WTC11 (cell line): ENCODE measurements at regions not wholly inside any gene's neighbourhood (a gene's known extent, or its start where the extent isn't known, plus 50 kb on each side); places are given as distances from the start of the nearest gene placed in this dataset.

Source experiments
- ATAC-seq: fragments of 200-7000 bp; cut with Tn5 transposase; 2 replicates; pipeline ENCODE4 v1.10.0; 2021; ENCODE audit warnings: mild to moderate bottlenecking, moderate library complexity
- CTCF ChIA-PET: fragments of 300-600 bp; sonication (Branson Sonifier 250); formaldehyde crosslinking; loops from one replicate; lab custom pipeline; 2021; ENCODE audit warnings: antibody characterized with exemption; lab: Charles Lee
- POLR2A ChIA-PET: fragments of 350-600 bp; sonication (Branson Sonifier 250); formaldehyde crosslinking; loops from one replicate; lab custom pipeline; 2021; ENCODE audit warnings: antibody characterized with exemption; lab: Charles Lee
- DNase-seq: peaks from one replicate; pipeline ENCODE4 v3.0.0; 2021; ENCODE audit warnings: low spot score
- H3K27ac Mint-ChIP-seq: 2 replicates; pipeline ENCODE4 v1.8.0; 2021; ENCODE audit warnings: mixed read lengths
- H3K27me3 Mint-ChIP-seq: 2 replicates; pipeline ENCODE4 v1.8.0; 2021; ENCODE audit warnings: low read depth, mild to moderate bottlenecking, moderate library complexity, mixed read lengths
- H3K36me3 Mint-ChIP-seq: 2 replicates; pipeline ENCODE4 v1.8.0; 2021; ENCODE audit warnings: mixed read lengths
- H3K4me1 Mint-ChIP-seq: 2 replicates; pipeline ENCODE4 v1.8.0; 2022; ENCODE audit warnings: mixed read lengths
- H3K4me3 Mint-ChIP-seq: 2 replicates; pipeline ENCODE4 v1.8.0; 2021; ENCODE audit warnings: mild to moderate bottlenecking, moderate library complexity, mixed read lengths
- H3K9me3 Mint-ChIP-seq: 2 replicates; pipeline ENCODE4 v1.8.0; 2021; ENCODE audit warnings: mixed read lengths
- EMX1 ChIP-seq: fragments of 250-450 bp; sonication (Bioruptor Pico); IDR thresholded peaks from 2 replicates; pipeline ENCODE4 v1.8.0; 2021; ENCODE audit warnings: mild to moderate bottlenecking
- GABPB1 ChIP-seq: sonication (generic); formaldehyde crosslinking; IDR thresholded peaks from 2 replicates; pipeline ENCODE4 v1.8.1; 2023; ENCODE audit warnings: mild to moderate bottlenecking, missing genetic modification reagents
- IRF2 ChIP-seq: sonication (generic); formaldehyde crosslinking; IDR thresholded peaks from 2 replicates; pipeline ENCODE4 v1.8.0; 2022; ENCODE audit warnings: low read depth, missing genetic modification reagents, borderline replicate concordance
- NFYB ChIP-seq: sonication (generic); formaldehyde crosslinking; conservative IDR thresholded peaks from 2 replicates; pipeline ENCODE4 v1.8.0; 2022; ENCODE audit warnings: low read depth, missing genetic modification reagents
- NR1H2 ChIP-seq: sonication (generic); formaldehyde crosslinking; IDR thresholded peaks from 2 replicates; pipeline ENCODE4 v1.9.0; 2021; ENCODE audit warnings: mild to moderate bottlenecking, moderate library complexity, missing genetic modification reagents
- NR2C2 ChIP-seq: sonication (generic); formaldehyde crosslinking; IDR thresholded peaks from 2 replicates; pipeline ENCODE4 v1.8.0; 2022; ENCODE audit warnings: mild to moderate bottlenecking, missing genetic modification reagents
- RELA ChIP-seq: sonication (generic); formaldehyde crosslinking; IDR thresholded peaks from 2 replicates; pipeline ENCODE4 v1.8.1; 2022; ENCODE audit warnings: missing genetic modification reagents, mild to moderate bottlenecking, borderline replicate concordance
- RORB ChIP-seq: fragments of 250-450 bp; sonication (Bioruptor Pico); IDR thresholded peaks from 2 replicates; pipeline ENCODE4 v1.9.0; 2021; ENCODE audit warnings: mild to moderate bottlenecking
- TEAD4 ChIP-seq: sonication (generic); formaldehyde crosslinking; IDR thresholded peaks from 2 replicates; pipeline ENCODE4 v1.8.0; 2022; ENCODE audit warnings: mild to moderate bottlenecking, missing genetic modification reagents
- ZNF416 ChIP-seq: fragments of 250-450 bp; sonication (Bioruptor Pico); IDR thresholded peaks from 2 replicates; pipeline ENCODE4 v1.9.0; 2021; ENCODE audit warnings: mild to moderate bottlenecking, inconsistent platforms
- TF ChIP-seq, protein P1 (sequence below): fragments of 250-450 bp; sonication (Bioruptor Pico); IDR thresholded peaks from 2 replicates; pipeline ENCODE4 v2.1.2; 2022; ENCODE audit warnings: mild to moderate bottlenecking, moderate library complexity
- TF ChIP-seq, protein P2 (sequence below): sonication (generic); formaldehyde crosslinking; IDR thresholded peaks from 2 replicates; pipeline ENCODE4 v1.8.1; 2022; ENCODE audit warnings: mild to moderate bottlenecking, missing genetic modification reagents, moderate library complexity, borderline replicate concordance
- TF ChIP-seq, protein P3 (sequence below): sonication (generic); formaldehyde crosslinking; IDR thresholded peaks from 2 replicates; pipeline ENCODE4 v1.8.1; 2022; ENCODE audit warnings: low read depth, mild to moderate bottlenecking, moderate library complexity, missing genetic modification reagents, borderline replicate concordance
- TF ChIP-seq, protein P4 (sequence below): sonication (generic); formaldehyde crosslinking; IDR thresholded peaks from 2 replicates; pipeline ENCODE4 v1.8.1; 2023; ENCODE audit warnings: mild to moderate bottlenecking, moderate library complexity, missing genetic modification reagents
- TF ChIP-seq, protein P5 (sequence below): sonication (generic); formaldehyde crosslinking; IDR thresholded peaks from 2 replicates; pipeline ENCODE4 v1.8.1; 2023; ENCODE audit warnings: mild to moderate bottlenecking, missing genetic modification reagents, borderline replicate concordance
- TF ChIP-seq, protein P6 (sequence below): sonication (generic); formaldehyde crosslinking; IDR thresholded peaks from 2 replicates; pipeline ENCODE4 v1.8.1; 2022; ENCODE audit warnings: missing genetic modification reagents, borderline replicate concordance
- TF ChIP-seq, protein P7 (sequence below): fragments of 250-450 bp; sonication (Bioruptor Pico); IDR thresholded peaks from 2 replicates; pipeline ENCODE4 v1.9.0; 2021; ENCODE audit warnings: mild to moderate bottlenecking, borderline replicate concordance

DNA sequence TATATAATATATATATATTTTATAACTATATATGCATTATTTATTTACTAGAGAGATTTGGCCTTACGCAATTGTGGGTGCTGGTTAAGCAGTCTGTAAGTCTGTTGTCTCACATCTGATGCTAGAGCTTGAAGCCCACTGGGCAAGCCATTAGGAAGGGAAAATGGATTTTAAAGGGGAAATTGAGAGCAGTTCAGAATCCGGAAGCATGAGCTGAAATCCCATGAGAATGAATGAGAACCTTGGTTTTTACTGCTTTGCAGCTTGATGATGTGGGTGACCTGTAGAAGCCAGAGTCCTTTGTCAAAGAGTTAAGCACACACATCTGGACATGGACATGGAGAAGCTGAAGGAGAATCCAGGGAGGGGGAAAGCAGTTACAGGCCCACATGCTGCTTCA is 220.8 kb upstream of the DAB1 start:
- ATAC-seq (no peak), DNase-seq (no peak)
- H3K9me3 Mint-ChIP-seq = no peaks in the 10 kb centered on the region
- H3K4me3 Mint-ChIP-seq = no peak overlapping the region
- TF ChIP-seq RORB (CRISPR knock-in tag) (no peak), EMX1 (CRISPR knock-in tag) (no peak), TEAD4 (CRISPR knock-in tag) (no peak), RELA (CRISPR knock-in tag) (no peak), NFYB (no peak), NR1H2 (CRISPR knock-in tag) (no peak), IRF2 (CRISPR knock-in tag) (no peak), NR2C2 (no peak), ZNF416 (no peak), GABPB1 (CRISPR knock-in tag) (no peak)
- TF ChIP-seq, protein P1, sequence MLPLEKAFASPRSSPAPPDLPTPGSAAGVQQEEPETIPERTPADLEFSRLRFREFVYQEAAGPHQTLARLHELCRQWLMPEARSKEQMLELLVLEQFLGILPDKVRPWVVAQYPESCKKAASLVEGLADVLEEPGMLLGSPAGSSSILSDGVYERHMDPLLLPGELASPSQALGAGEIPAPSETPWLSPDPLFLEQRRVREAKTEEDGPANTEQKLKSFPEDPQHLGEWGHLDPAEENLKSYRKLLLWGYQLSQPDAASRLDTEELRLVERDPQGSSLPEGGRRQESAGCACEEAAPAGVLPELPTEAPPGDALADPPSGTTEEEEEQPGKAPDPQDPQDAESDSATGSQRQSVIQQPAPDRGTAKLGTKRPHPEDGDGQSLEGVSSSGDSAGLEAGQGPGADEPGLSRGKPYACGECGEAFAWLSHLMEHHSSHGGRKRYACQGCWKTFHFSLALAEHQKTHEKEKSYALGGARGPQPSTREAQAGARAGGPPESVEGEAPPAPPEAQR (CRISPR knock-in tag) = no peak
- TF ChIP-seq, protein P2, sequence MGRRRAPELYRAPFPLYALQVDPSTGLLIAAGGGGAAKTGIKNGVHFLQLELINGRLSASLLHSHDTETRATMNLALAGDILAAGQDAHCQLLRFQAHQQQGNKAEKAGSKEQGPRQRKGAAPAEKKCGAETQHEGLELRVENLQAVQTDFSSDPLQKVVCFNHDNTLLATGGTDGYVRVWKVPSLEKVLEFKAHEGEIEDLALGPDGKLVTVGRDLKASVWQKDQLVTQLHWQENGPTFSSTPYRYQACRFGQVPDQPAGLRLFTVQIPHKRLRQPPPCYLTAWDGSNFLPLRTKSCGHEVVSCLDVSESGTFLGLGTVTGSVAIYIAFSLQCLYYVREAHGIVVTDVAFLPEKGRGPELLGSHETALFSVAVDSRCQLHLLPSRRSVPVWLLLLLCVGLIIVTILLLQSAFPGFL = no peak
- TF ChIP-seq, protein P3, sequence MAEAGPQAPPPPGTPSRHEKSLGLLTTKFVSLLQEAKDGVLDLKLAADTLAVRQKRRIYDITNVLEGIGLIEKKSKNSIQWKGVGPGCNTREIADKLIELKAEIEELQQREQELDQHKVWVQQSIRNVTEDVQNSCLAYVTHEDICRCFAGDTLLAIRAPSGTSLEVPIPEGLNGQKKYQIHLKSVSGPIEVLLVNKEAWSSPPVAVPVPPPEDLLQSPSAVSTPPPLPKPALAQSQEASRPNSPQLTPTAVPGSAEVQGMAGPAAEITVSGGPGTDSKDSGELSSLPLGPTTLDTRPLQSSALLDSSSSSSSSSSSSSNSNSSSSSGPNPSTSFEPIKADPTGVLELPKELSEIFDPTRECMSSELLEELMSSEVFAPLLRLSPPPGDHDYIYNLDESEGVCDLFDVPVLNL (CRISPR knock-in tag) = no peak
- TF ChIP-seq, protein P4, sequence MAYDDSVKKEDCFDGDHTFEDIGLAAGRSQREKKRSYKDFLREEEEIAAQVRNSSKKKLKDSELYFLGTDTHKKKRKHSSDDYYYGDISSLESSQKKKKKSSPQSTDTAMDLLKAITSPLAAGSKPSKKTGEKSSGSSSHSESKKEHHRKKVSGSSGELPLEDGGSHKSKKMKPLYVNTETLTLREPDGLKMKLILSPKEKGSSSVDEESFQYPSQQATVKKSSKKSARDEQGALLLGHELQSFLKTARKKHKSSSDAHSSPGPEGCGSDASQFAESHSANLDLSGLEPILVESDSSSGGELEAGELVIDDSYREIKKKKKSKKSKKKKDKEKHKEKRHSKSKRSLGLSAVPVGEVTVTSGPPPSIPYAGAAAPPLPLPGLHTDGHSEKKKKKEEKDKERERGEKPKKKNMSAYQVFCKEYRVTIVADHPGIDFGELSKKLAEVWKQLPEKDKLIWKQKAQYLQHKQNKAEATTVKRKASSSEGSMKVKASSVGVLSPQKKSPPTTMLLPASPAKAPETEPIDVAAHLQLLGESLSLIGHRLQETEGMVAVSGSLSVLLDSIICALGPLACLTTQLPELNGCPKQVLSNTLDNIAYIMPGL (CRISPR knock-in tag) = no peak
- TF ChIP-seq, protein P5, sequence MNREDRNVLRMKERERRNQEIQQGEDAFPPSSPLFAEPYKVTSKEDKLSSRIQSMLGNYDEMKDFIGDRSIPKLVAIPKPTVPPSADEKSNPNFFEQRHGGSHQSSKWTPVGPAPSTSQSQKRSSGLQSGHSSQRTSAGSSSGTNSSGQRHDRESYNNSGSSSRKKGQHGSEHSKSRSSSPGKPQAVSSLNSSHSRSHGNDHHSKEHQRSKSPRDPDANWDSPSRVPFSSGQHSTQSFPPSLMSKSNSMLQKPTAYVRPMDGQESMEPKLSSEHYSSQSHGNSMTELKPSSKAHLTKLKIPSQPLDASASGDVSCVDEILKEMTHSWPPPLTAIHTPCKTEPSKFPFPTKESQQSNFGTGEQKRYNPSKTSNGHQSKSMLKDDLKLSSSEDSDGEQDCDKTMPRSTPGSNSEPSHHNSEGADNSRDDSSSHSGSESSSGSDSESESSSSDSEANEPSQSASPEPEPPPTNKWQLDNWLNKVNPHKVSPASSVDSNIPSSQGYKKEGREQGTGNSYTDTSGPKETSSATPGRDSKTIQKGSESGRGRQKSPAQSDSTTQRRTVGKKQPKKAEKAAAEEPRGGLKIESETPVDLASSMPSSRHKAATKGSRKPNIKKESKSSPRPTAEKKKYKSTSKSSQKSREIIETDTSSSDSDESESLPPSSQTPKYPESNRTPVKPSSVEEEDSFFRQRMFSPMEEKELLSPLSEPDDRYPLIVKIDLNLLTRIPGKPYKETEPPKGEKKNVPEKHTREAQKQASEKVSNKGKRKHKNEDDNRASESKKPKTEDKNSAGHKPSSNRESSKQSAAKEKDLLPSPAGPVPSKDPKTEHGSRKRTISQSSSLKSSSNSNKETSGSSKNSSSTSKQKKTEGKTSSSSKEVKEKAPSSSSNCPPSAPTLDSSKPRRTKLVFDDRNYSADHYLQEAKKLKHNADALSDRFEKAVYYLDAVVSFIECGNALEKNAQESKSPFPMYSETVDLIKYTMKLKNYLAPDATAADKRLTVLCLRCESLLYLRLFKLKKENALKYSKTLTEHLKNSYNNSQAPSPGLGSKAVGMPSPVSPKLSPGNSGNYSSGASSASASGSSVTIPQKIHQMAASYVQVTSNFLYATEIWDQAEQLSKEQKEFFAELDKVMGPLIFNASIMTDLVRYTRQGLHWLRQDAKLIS = no peak
- TF ChIP-seq, protein P6, sequence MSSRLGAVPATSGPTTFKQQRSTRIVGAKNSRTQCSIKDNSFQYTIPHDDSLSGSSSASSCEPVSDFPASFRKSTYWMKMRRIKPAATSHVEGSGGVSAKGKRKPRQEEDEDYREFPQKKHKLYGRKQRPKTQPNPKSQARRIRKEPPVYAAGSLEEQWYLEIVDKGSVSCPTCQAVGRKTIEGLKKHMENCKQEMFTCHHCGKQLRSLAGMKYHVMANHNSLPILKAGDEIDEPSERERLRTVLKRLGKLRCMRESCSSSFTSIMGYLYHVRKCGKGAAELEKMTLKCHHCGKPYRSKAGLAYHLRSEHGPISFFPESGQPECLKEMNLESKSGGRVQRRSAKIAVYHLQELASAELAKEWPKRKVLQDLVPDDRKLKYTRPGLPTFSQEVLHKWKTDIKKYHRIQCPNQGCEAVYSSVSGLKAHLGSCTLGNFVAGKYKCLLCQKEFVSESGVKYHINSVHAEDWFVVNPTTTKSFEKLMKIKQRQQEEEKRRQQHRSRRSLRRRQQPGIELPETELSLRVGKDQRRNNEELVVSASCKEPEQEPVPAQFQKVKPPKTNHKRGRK (CRISPR knock-in tag) = no peak
- TF ChIP-seq, protein P7, sequence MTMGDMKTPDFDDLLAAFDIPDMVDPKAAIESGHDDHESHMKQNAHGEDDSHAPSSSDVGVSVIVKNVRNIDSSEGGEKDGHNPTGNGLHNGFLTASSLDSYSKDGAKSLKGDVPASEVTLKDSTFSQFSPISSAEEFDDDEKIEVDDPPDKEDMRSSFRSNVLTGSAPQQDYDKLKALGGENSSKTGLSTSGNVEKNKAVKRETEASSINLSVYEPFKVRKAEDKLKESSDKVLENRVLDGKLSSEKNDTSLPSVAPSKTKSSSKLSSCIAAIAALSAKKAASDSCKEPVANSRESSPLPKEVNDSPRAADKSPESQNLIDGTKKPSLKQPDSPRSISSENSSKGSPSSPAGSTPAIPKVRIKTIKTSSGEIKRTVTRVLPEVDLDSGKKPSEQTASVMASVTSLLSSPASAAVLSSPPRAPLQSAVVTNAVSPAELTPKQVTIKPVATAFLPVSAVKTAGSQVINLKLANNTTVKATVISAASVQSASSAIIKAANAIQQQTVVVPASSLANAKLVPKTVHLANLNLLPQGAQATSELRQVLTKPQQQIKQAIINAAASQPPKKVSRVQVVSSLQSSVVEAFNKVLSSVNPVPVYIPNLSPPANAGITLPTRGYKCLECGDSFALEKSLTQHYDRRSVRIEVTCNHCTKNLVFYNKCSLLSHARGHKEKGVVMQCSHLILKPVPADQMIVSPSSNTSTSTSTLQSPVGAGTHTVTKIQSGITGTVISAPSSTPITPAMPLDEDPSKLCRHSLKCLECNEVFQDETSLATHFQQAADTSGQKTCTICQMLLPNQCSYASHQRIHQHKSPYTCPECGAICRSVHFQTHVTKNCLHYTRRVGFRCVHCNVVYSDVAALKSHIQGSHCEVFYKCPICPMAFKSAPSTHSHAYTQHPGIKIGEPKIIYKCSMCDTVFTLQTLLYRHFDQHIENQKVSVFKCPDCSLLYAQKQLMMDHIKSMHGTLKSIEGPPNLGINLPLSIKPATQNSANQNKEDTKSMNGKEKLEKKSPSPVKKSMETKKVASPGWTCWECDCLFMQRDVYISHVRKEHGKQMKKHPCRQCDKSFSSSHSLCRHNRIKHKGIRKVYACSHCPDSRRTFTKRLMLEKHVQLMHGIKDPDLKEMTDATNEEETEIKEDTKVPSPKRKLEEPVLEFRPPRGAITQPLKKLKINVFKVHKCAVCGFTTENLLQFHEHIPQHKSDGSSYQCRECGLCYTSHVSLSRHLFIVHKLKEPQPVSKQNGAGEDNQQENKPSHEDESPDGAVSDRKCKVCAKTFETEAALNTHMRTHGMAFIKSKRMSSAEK = no peak
- H3K4me1 Mint-ChIP-seq = peaks cover 7% of the 10 kb centered on the region; the same call in 1 of the 2 replicates
- H3K36me3 Mint-ChIP-seq = no peaks in the 10 kb centered on the region
- H3K27me3 Mint-ChIP-seq = 0 out of 2 replicates have a peak, but pooled peaks cover under 1% of the 10 kb centered on the region
- no peak overlapping the region for H3K27ac Mint-ChIP-seq
- ChIA-PET POLR2A (no interaction called here), CTCF (interaction anchor here (0.7 kb wide), 1 partner anchor 43 kb away, joined by 3 read pairs; no protein-coding TSS in a partner anchor)
